GM23338 (cell line): ENCODE measurements at regions not wholly inside any gene's neighbourhood (a gene's known extent, or its start where the extent isn't known, plus 50 kb on each side); places are given as distances from the start of the nearest gene placed in this dataset.

Experiments used
- CREB1 ChIP-seq: fragments of 250-450 bp; sonication (Bioruptor Pico); IDR thresholded peaks from 2 replicates; pipeline ENCODE4 v1.5.0; 2020; ENCODE audit warnings: low read depth, mild to moderate bottlenecking, moderate library complexity
- CTCF ChIP-seq, 2 experiments: fragments of 200-600 bp in 1 of 2; sonication (generic) in 1 of 2; conservative IDR thresholded peaks; 2 replicates each; pipeline versions ENCODE4 v1.5.1 to v1.6.1; 2016 to 2017; ENCODE audit warnings: antibody characterized with exemption in 2 of 2, low read depth in 2 of 2, mild to moderate bottlenecking in 2 of 2, moderate library complexity in 1 of 2
- EZH2 ChIP-seq: fragments of 200-600 bp; sonication (generic); IDR thresholded peaks from one replicate; pipeline ENCODE4 v1.8.0; 2017; ENCODE audit warnings: antibody characterized with exemption, mild to moderate bottlenecking, low read depth; ENCODE audit not compliant: unreplicated experiment
- EZH2phosphoT487 ChIP-seq: fragments of 200-600 bp; sonication (generic); IDR thresholded peaks from one replicate; pipeline ENCODE4 v1.8.1; 2018; ENCODE audit warnings: antibody characterized with exemption; ENCODE audit not compliant: unreplicated experiment
- JUNB ChIP-seq: IDR thresholded peaks from one replicate; pipeline ENCODE4 v1.6.1; 2016; ENCODE audit warnings: antibody characterized with exemption; ENCODE audit not compliant: unreplicated experiment
- NANOG ChIP-seq: IDR thresholded peaks from 2 replicates; pipeline ENCODE4 v1.6.1; 2016; ENCODE audit warnings: antibody characterized with exemption, borderline replicate concordance
- POLR2AphosphoS5 ChIP-seq: IDR thresholded peaks from 2 replicates; pipeline ENCODE4 v1.6.1; 2016; ENCODE audit warnings: antibody characterized with exemption, low read depth
- STAT1 ChIP-seq: IDR thresholded peaks from one replicate; pipeline ENCODE4 v1.6.1; 2016; ENCODE audit warnings: antibody characterized with exemption; ENCODE audit not compliant: unreplicated experiment
- ZNF331 ChIP-seq: fragments of 250-450 bp; sonication (Bioruptor Pico); IDR thresholded peaks from 2 replicates; pipeline ENCODE4 v1.5.0; 2020; ENCODE audit warnings: low read depth, mild to moderate bottlenecking, moderate library complexity
- TF ChIP-seq, protein P1 (sequence below): IDR thresholded peaks from one replicate; pipeline ENCODE4 v1.6.1; 2018; ENCODE audit warnings: antibody characterized with exemption; ENCODE audit not compliant: unreplicated experiment
- TF ChIP-seq, protein P2 (sequence below): IDR thresholded peaks from 2 replicates; pipeline ENCODE4 v1.6.1; 2016; ENCODE audit warnings: antibody characterized with exemption

GRCh38 chr5:133696782-133697507, 84.6 kb upstream of the FSTL4 start:
- TF ChIP-seq POLR2AphosphoS5 (no peak), CTCF (conservative IDR thresholded peaks at IDR 0.05; ENCODE audit: low read depth in 2 of 2) (no peak), EZH2 (no peak), CREB1 (CRISPR knock-in tag) (no peak), NANOG (no peak), EZH2phosphoT487 (no peak), ZNF331 (no peak), STAT1 (no peak), JUNB (no peak)
- TF ChIP-seq, protein P1, sequence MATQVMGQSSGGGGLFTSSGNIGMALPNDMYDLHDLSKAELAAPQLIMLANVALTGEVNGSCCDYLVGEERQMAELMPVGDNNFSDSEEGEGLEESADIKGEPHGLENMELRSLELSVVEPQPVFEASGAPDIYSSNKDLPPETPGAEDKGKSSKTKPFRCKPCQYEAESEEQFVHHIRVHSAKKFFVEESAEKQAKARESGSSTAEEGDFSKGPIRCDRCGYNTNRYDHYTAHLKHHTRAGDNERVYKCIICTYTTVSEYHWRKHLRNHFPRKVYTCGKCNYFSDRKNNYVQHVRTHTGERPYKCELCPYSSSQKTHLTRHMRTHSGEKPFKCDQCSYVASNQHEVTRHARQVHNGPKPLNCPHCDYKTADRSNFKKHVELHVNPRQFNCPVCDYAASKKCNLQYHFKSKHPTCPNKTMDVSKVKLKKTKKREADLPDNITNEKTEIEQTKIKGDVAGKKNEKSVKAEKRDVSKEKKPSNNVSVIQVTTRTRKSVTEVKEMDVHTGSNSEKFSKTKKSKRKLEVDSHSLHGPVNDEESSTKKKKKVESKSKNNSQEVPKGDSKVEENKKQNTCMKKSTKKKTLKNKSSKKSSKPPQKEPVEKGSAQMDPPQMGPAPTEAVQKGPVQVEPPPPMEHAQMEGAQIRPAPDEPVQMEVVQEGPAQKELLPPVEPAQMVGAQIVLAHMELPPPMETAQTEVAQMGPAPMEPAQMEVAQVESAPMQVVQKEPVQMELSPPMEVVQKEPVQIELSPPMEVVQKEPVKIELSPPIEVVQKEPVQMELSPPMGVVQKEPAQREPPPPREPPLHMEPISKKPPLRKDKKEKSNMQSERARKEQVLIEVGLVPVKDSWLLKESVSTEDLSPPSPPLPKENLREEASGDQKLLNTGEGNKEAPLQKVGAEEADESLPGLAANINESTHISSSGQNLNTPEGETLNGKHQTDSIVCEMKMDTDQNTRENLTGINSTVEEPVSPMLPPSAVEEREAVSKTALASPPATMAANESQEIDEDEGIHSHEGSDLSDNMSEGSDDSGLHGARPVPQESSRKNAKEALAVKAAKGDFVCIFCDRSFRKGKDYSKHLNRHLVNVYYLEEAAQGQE = no peak
- TF ChIP-seq, protein P2, sequence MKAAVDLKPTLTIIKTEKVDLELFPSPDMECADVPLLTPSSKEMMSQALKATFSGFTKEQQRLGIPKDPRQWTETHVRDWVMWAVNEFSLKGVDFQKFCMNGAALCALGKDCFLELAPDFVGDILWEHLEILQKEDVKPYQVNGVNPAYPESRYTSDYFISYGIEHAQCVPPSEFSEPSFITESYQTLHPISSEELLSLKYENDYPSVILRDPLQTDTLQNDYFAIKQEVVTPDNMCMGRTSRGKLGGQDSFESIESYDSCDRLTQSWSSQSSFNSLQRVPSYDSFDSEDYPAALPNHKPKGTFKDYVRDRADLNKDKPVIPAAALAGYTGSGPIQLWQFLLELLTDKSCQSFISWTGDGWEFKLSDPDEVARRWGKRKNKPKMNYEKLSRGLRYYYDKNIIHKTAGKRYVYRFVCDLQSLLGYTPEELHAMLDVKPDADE = no peak
